Loucy (cell line): ENCODE measurements at regions not wholly inside any gene's neighbourhood (a gene's known extent, or its start where the extent isn't known, plus 50 kb on each side); places are given as distances from the start of the nearest gene placed in this dataset.

Experiments used
- H2AFZ ChIP-seq: fragments of 200-600 bp; sonication (generic); 2 replicates; pipeline ENCODE4 v1.6.0; 2016; ENCODE audit warnings: antibody characterized with exemption, mild to moderate bottlenecking, low read length, moderate library complexity
- H3F3A ChIP-seq: fragments of 200-600 bp; 2 replicates; pipeline ENCODE4 v1.6.0; 2016; ENCODE audit warnings: antibody characterized with exemption, low read depth, mild to moderate bottlenecking
- H3K27me3 ChIP-seq: fragments of 200-600 bp; sonication (generic); 2 replicates; pipeline ENCODE4 v1.6.1; 2014; ENCODE audit warnings: low read length, mild to moderate bottlenecking; ENCODE audit not compliant: insufficient read depth, poor library complexity, severe bottlenecking
- H3K36me3 ChIP-seq: fragments of 200-600 bp; sonication (generic); 2 replicates; pipeline ENCODE4 v1.6.1; 2016; ENCODE audit warnings: low read length; ENCODE audit not compliant: insufficient read depth
- H3K4me1 ChIP-seq: fragments of 200-600 bp; sonication (generic); 2 replicates; pipeline ENCODE4 v1.5.1; 2014; ENCODE audit warnings: low read length, mild to moderate bottlenecking; ENCODE audit not compliant: insufficient read depth, poor library complexity, severe bottlenecking
- H3K4me2 ChIP-seq: fragments of 200-600 bp; sonication (generic); 2 replicates; pipeline ENCODE4 v1.6.0; 2014; ENCODE audit warnings: antibody characterized with exemption, low read length, low read depth, mild to moderate bottlenecking; ENCODE audit not compliant: poor library complexity, severe bottlenecking
- H3K4me3 ChIP-seq: fragments of 200-600 bp; sonication (generic); 2 replicates; pipeline ENCODE4 v1.5.1; 2014; ENCODE audit warnings: low read length, mild to moderate bottlenecking, mixed read lengths; ENCODE audit not compliant: poor library complexity, severe bottlenecking
- H3K79me2 ChIP-seq: fragments of 200-600 bp; sonication (generic); 2 replicates; pipeline ENCODE4 v1.6.1; 2014; ENCODE audit warnings: low read length; ENCODE audit not compliant: insufficient read depth
- H3K9ac ChIP-seq: fragments of 200-600 bp; sonication (generic); 2 replicates; pipeline ENCODE4 v1.6.0; 2014; ENCODE audit warnings: mild to moderate bottlenecking, low read depth, low read length, moderate library complexity; ENCODE audit not compliant: poor library complexity, severe bottlenecking
- H3K9me2 ChIP-seq: fragments of 200-600 bp; sonication (generic); replicated peaks from 2 replicates; pipeline ENCODE4 v1.6.1; 2016; ENCODE audit warnings: low read depth, low read length, mixed read lengths
- H3K9me3 ChIP-seq: fragments of 200-600 bp; sonication (generic); 2 replicates; pipeline ENCODE4 v1.6.1; 2014; ENCODE audit warnings: mild to moderate bottlenecking, antibody characterized with exemption, low read length, low read depth; ENCODE audit not compliant: insufficient read depth
- H4K20me1 ChIP-seq: fragments of 200-600 bp; sonication (generic); 2 replicates; pipeline ENCODE4 v1.6.0; 2014; ENCODE audit warnings: antibody characterized with exemption, low read length, mild to moderate bottlenecking; ENCODE audit not compliant: insufficient read depth, poor library complexity, severe bottlenecking
- CTCF ChIP-seq: fragments of 200-600 bp; sonication (generic); conservative IDR thresholded peaks from 2 replicates; pipeline ENCODE4 v1.5.1; 2014; ENCODE audit warnings: mild to moderate bottlenecking, antibody characterized with exemption, low read length
- EZH2phosphoT487 ChIP-seq: fragments of 200-600 bp; IDR thresholded peaks from 2 replicates; pipeline ENCODE4 v1.6.1; 2018; ENCODE audit warnings: antibody characterized with exemption, mild to moderate bottlenecking, moderate library complexity, borderline replicate concordance

- Histone ChIP-seq H3K9ac (no peak overlapping the region), H3K79me2 (no peaks in the 10 kb centered on the region), H3K27me3 (no peaks in the 10 kb centered on the region), H3K9me3 (no peaks in the 10 kb centered on the region), H3K9me2 (no peaks in the 10 kb centered on the region), H3K36me3 (no peaks in the 10 kb centered on the region), H3K4me1 (no peaks in the 10 kb centered on the region), H2AFZ (no peak overlapping the region), H3F3A (no peaks in the 10 kb centered on the region), H4K20me1 (no peaks in the 10 kb centered on the region), H3K4me2 (no peak overlapping the region), H3K4me3 (no peak overlapping the region)
- TF ChIP-seq EZH2phosphoT487: no peak
- TF ChIP-seq CTCF: no peak
Measured at GRCh38 chr2:21887881-21888280, 764.1 kb downstream of the TDRD15 start.

GRCh38 chr2:21890041-21890440, 766.3 kb downstream of the TDRD15 start:
- Histone ChIP-seq H3K9me2 (no peaks in the 10 kb centered on the region), H3K27me3 (no peaks in the 10 kb centered on the region), H3F3A (no peaks in the 10 kb centered on the region), H2AFZ (no peak overlapping the region), H3K4me1 (no peaks in the 10 kb centered on the region), H3K4me2 (no peak overlapping the region), H3K4me3 (no peak overlapping the region), H3K79me2 (no peaks in the 10 kb centered on the region), H4K20me1 (no peaks in the 10 kb centered on the region), H3K9me3 (no peaks in the 10 kb centered on the region), H3K36me3 (no peaks in the 10 kb centered on the region), H3K9ac (no peak overlapping the region)
- TF ChIP-seq EZH2phosphoT487: no peak
- TF ChIP-seq CTCF: no peak

- Histone ChIP-seq H3K79me2 (no peaks in the 10 kb centered on the region), H3K27me3 (no peaks in the 10 kb centered on the region), H3K4me1 (no peaks in the 10 kb centered on the region), H3K36me3 (no peaks in the 10 kb centered on the region), H3K9me2 (no peaks in the 10 kb centered on the region), H4K20me1 (no peaks in the 10 kb centered on the region), H3F3A (no peaks in the 10 kb centered on the region), H3K9me3 (no peaks in the 10 kb centered on the region), H3K9ac (no peak overlapping the region), H2AFZ (no peak overlapping the region), H3K4me2 (no peak overlapping the region), H3K4me3 (no peak overlapping the region)
- TF ChIP-seq EZH2phosphoT487: no peak
- no peak for TF ChIP-seq CTCF
Measured at GRCh38 chr2:21890716-21891115, 766.9 kb downstream of the TDRD15 start.
